ENCODE measurements at regions not wholly inside any gene's neighbourhood (a gene's known extent, or its start where the extent isn't known, plus 50 kb on each side); places are given as distances from the start of the nearest gene placed in this dataset.

DNA sequence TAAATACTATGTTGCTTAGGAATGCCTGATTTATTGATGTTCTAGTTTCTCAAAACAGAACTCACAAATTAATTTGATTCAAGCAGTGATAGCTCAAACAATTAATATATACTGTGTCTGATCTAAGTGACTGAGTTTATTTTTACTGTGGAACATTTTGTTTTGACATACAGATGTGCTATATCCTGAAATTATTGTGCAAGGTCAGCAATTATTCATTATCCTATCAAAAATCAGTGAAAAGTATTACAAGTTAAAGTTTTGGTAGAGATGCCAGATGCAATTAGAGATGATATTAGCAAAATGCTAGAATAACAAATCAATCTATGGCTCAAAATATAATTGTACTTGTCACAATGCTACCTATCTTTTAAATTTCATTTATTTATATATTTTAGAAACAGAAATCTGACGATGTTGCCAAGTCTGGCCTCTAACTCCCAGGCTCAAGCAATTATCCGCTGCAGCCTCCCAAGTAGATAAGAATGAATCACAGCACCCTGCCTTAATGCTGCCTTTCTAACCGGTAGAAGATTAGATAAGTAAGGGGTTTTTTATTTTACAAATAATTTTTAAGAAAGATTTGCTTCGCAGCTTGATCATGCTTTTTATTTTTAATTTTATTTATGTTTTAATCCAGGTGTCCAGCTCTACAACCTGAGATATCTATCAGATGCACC lies 825.5 kb upstream of the NDST4 start:
- TF ChIP-seq, protein P1, sequence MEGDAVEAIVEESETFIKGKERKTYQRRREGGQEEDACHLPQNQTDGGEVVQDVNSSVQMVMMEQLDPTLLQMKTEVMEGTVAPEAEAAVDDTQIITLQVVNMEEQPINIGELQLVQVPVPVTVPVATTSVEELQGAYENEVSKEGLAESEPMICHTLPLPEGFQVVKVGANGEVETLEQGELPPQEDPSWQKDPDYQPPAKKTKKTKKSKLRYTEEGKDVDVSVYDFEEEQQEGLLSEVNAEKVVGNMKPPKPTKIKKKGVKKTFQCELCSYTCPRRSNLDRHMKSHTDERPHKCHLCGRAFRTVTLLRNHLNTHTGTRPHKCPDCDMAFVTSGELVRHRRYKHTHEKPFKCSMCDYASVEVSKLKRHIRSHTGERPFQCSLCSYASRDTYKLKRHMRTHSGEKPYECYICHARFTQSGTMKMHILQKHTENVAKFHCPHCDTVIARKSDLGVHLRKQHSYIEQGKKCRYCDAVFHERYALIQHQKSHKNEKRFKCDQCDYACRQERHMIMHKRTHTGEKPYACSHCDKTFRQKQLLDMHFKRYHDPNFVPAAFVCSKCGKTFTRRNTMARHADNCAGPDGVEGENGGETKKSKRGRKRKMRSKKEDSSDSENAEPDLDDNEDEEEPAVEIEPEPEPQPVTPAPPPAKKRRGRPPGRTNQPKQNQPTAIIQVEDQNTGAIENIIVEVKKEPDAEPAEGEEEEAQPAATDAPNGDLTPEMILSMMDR (IDR thresholded peaks at IDR 0.05): no peak
- no peak for TF ChIP-seq ZFX (IDR thresholded peaks at IDR 0.05; ENCODE audit: borderline replicate concordance)
- H3K27ac ChIP-seq: no peak overlapping the region

DNA sequence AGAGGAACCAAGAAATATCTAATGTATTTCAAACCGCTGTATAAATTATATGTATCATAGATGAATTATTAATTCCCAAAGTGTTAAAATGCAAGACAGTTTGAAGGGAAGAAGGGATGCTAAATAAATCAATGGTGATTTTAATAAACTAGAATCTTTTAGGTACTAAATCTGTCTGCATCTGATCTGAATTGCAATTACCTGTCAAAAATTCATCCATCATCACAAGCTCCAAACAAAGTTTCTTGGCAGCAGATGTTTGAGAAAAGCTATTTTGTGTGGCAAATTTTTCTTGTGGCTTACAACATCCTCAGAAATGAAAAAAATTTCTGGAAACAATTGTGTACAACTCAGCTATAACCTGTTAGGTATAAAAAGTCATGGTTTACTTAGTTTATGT lies 816.0 kb upstream of the NDST4 start:
- TF ChIP-seq, protein P1 (IDR thresholded peaks at IDR 0.05): no peak
- TF ChIP-seq ZFX (IDR thresholded peaks at IDR 0.05; ENCODE audit: borderline replicate concordance): no peak
- H3K27ac ChIP-seq: no peak overlapping the region

DNA sequence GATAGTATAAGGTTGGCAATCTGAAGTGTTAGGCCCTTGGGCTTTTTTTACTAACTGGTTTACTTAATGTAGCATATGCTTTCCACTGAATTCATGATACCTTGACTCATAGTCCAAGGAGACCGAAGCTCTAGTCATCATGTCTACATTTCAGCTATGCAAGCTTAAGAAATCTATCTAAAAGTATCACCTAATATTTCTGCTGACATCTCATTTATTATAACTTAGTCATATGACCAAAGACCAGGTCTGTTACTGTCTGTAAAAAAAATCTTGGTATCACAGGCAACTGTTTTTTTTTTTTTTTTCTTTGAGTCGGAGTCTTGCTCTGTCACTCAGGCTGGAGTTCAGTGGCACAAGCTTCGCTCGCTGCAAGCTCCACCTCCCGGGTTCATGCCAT lies 814.0 kb upstream of the NDST4 start:
- TF ChIP-seq, protein P1 (IDR thresholded peaks at IDR 0.05): no peak
- H3K27ac ChIP-seq: no peak overlapping the region

DNA sequence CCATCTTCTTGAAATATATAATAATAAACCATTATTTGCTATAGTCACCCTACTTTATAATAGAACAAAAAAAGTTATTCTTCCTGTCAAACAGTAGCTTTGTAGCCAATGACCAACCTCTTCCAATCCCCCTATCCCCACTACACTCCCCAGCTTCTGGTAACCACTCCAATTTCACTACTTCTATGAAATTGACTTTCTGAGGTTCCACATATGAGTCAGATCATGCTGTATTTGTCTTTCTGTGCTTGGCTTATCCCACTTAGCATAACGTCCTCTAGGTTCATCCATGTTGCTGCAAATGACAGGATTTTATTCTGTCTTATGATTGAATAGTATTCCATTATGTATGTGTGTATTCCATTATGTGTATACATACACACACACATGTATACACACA lies 809.7 kb upstream of the NDST4 start:
- H3K27ac ChIP-seq: no peak overlapping the region
- TF ChIP-seq, protein P1 (IDR thresholded peaks at IDR 0.05): no peak
- no peak for TF ChIP-seq ZFX (IDR thresholded peaks at IDR 0.05; ENCODE audit: borderline replicate concordance)

DNA sequence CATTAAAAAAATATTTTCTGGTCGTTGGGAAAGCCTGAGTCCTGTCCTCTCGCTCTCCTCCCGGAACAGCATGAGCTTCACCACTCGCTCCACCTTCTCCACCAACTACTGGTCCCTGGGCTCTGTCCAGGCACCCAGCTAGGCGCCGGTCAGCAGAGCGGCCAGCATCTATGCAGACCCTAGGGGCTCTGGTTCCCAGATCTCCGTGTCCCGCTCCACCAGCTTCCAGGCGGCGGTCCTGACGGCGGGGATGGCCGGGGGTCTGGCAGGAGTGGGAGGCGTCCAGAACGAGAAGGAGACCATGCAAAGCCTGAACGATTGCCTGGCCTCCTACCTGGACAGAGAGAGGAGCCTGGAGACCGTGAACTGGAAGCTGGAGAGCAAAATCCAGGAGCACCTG lies 807.2 kb upstream of the NDST4 start:
- no peak overlapping the region for H3K27ac ChIP-seq
- TF ChIP-seq, protein P1 (IDR thresholded peaks at IDR 0.05): no peak

DNA sequence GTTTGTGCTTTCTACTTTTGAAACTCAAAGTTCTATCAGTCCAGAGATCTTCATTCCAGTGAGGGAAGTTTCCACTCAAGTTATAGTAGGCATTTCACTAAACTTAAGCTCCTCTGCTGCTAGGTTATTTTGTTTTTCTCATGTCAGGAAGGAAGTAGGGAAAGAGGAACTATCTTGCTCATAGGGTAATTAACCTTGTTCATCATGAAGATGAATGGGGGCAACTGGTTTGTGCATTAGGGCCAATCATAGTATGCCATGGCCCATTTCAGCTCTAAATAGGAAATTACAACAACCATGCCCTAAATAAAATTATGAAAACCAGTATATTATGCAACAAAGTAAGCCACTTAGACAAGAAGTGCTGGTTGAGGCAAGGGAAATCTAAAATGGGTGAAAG lies 804.7 kb upstream of the NDST4 start:
- no peak for TF ChIP-seq ZFX (IDR thresholded peaks at IDR 0.05; ENCODE audit: borderline replicate concordance)
- TF ChIP-seq, protein P1 (IDR thresholded peaks at IDR 0.05): no peak
- H3K27ac ChIP-seq: no peak overlapping the region

DNA sequence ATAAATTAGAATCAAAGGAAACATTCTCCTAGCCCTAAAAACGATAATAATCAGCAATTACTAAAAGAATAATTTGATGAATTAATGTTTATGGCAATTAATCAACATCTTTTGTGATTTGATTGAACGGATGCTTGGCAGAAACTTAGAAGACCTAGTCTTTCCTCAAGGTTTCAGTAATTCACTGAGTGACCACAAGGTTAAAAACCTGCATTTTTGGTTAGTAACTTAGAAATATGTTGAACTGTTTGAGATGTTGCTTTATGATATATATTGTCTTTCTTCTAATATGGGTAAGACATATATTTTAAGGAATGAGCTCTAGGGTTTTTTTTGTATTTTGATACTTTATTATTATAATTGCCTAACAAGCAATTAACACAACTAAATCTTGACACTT lies 793.0 kb upstream of the NDST4 start:
- no peak for TF ChIP-seq ZFX (IDR thresholded peaks at IDR 0.05; ENCODE audit: borderline replicate concordance)
- TF ChIP-seq, protein P1 (IDR thresholded peaks at IDR 0.05): peak; percentile 8; the same call in 1 of the 2 replicates
- no peak overlapping the region for H3K27ac ChIP-seq

All from 22Rv1 (cell line).